SK-N-SH treated with all-trans-retinoic acid at 6 μM for 48 hours (cell line): ENCODE measurements at regions not wholly inside any gene's neighbourhood (a gene's known extent, or its start where the extent isn't known, plus 50 kb on each side); places are given as distances from the start of the nearest gene placed in this dataset.

Experiments used
- BACH2 ChIP-seq: fragments of 250-450 bp; sonication (Bioruptor Pico); IDR thresholded peaks from 2 replicates; pipeline ENCODE4 v1.9.0; 2021; ENCODE audit warnings: mild to moderate bottlenecking, borderline replicate concordance
- ZNF8 ChIP-seq: fragments of 450-650 bp; formaldehyde crosslinking; IDR thresholded peaks from 2 replicates; pipeline ENCODE4 v1.5.0; 2020; ENCODE audit warnings: mild to moderate bottlenecking, moderate library complexity
- TF ChIP-seq, protein P1 (sequence below): fragments of 250-450 bp; sonication (Bioruptor Pico); IDR thresholded peaks from 2 replicates; pipeline ENCODE4 v1.8.0; 2020; ENCODE audit warnings: mild to moderate bottlenecking, moderate library complexity, borderline replicate concordance
- TF ChIP-seq, protein P2 (sequence below): fragments of 250-450 bp; sonication (Bioruptor Pico); IDR thresholded peaks from 2 replicates; pipeline ENCODE4 v1.5.1; 2020; ENCODE audit warnings: low read depth, mild to moderate bottlenecking, moderate library complexity

DNA sequence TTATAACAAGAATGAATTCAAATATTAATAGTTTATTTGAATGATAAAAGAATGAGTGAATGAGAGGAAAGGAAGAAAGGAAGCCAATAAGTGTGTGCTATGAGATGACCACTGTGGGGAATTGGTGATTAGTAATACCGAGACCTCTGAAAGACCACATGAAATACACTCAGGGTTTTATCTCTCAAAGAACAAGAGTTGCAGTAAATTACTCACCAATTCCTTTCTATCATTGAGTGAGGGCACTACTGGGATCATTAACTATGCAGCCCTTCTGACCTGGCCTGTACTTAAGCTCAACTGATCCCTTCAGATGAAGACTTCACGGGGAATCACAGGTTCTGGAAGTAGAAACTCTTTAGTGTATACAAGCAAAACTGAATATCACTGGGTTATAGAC, 1636.1 kb downstream of the SLITRK5 start:
- TF ChIP-seq, protein P1, sequence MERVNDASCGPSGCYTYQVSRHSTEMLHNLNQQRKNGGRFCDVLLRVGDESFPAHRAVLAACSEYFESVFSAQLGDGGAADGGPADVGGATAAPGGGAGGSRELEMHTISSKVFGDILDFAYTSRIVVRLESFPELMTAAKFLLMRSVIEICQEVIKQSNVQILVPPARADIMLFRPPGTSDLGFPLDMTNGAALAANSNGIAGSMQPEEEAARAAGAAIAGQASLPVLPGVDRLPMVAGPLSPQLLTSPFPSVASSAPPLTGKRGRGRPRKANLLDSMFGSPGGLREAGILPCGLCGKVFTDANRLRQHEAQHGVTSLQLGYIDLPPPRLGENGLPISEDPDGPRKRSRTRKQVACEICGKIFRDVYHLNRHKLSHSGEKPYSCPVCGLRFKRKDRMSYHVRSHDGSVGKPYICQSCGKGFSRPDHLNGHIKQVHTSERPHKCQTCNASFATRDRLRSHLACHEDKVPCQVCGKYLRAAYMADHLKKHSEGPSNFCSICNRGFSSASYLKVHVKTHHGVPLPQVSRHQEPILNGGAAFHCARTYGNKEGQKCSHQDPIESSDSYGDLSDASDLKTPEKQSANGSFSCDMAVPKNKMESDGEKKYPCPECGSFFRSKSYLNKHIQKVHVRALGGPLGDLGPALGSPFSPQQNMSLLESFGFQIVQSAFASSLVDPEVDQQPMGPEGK (CRISPR knock-in tag), result no peak
- TF ChIP-seq ZNF8 (CRISPR knock-in tag) (no peak), BACH2 (CRISPR knock-in tag) (no peak)
- TF ChIP-seq, protein P2, sequence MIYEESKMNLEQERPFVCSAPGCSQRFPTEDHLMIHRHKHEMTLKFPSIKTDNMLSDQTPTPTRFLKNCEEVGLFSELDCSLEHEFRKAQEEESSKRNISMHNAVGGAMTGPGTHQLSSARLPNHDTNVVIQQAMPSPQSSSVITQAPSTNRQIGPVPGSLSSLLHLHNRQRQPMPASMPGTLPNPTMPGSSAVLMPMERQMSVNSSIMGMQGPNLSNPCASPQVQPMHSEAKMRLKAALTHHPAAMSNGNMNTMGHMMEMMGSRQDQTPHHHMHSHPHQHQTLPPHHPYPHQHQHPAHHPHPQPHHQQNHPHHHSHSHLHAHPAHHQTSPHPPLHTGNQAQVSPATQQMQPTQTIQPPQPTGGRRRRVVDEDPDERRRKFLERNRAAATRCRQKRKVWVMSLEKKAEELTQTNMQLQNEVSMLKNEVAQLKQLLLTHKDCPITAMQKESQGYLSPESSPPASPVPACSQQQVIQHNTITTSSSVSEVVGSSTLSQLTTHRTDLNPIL (CRISPR knock-in tag), result no peak
